Psoas muscle (tissue), 7 donors: ENCODE measurements at regions not wholly inside any gene's neighbourhood (a gene's known extent, or its start where the extent isn't known, plus 50 kb on each side); places are given as distances from the start of the nearest gene placed in this dataset.
"Not testable (repeated sequence)": the region's sequence is repeated elsewhere in the genome, so short reads cannot be mapped to it uniquely, and the experiment has no call there.

ENCODE experiments used
- ATAC-seq, 4 donors: fragments of 200-7000 bp; cut with Tn5 transposase; one replicate each; pipeline ENCODE4 v1.9.1; 2020; ENCODE audit warnings: moderate library complexity in 3 of 4, mild to moderate bottlenecking in 2 of 4
- DNase-seq, 2 donors: peaks; one replicate each; pipeline ENCODE4 v3.0.0-alpha.2; 2020
- H3K27ac ChIP-seq: fragments of 200-600 bp; one replicate; pipeline ENCODE4 v1.8.0; 2022
- H3K27me3 ChIP-seq, 3 donors: fragments of 200-600 bp in 1 of 3; one replicate each; pipeline versions ENCODE4 v1.6.1 to v1.8.0; 2013 to 2022; ENCODE audit warnings: low read length in 2 of 3, mild to moderate bottlenecking in 2 of 3, moderate library complexity in 1 of 3; ENCODE audit not compliant: insufficient read depth in 3 of 3
- H3K36me3 ChIP-seq, 2 donors: fragments of 200-600 bp in 1 of 2; one replicate each; pipeline versions ENCODE4 v1.6.1 to v1.8.0; 2013 to 2022; ENCODE audit warnings: low read depth in 1 of 2, mild to moderate bottlenecking in 1 of 2, moderate library complexity in 1 of 2; ENCODE audit not compliant: insufficient read depth in 1 of 2
- H3K4me1 ChIP-seq: fragments of 200-600 bp; one replicate; pipeline ENCODE4 v1.8.0; 2022
- H3K4me3 ChIP-seq: fragments of 200-600 bp; one replicate; pipeline ENCODE4 v1.8.0; 2022; ENCODE audit warnings: mild to moderate bottlenecking
- H3K9me3 ChIP-seq: fragments of 200-600 bp; one replicate; pipeline ENCODE4 v1.8.0; 2022
- CTCF ChIP-seq: fragments of 200-600 bp; IDR thresholded peaks from one replicate; pipeline ENCODE4 v1.8.0; 2022; ENCODE audit warnings: antibody characterized with exemption
- WGBS, 3 donors: extraction: QIAGEN DNeasy Blood & Tissue Kit; methylation state at CpG; one replicate each; pipeline versions ENCODE4 v1.1.6 to v1.1.7; 2013; 5-methylcytosine and 5-hydroxymethylcytosine counted together
- intact Hi-C, 2 donors: fragments of 100-400 bp; cut with DNase I; formaldehyde crosslinking; loops; one replicate each; pipeline versions ENCODE4 v1.11.0 to v1.14.2; 2022
- donor health status: healthy with polysubstance abuse.
- donor health status: DM: no; HTN: no; CAD: no; lungs with moderate emphysema.
- donor health status: Bipolar disorder and iron deficiency.
- donor health status: healthy.
- donor health status: DM: yes; HTN: yes; CAD: no.
- donor health status: DM: no; HTN: no; CAD: no.
- donor health status: DM: yes; HTN: yes; CAD: no.

GRCh38 chr17:33564146-33564545 is 271.1 kb upstream of the ASIC2 start:
- no peaks in the 10 kb centered on the region for H3K9me3 ChIP-seq
- WGBS, 3 donors, result 27 to 46% (median 38%) methylated on average over 3 of the region's 3 CpGs
- H3K4me3 ChIP-seq, result no peak overlapping the region
- TF ChIP-seq CTCF, result no peak
- intact Hi-C loops, result no loop called here
- no peaks in the 10 kb centered on the region for H3K27me3 ChIP-seq
- DNase-seq (no peak), ATAC-seq (no peak)
- H3K36me3 ChIP-seq, result no peaks in the 10 kb centered on the region
- no peak overlapping the region for H3K27ac ChIP-seq
- no peaks in the 10 kb centered on the region for H3K4me1 ChIP-seq

GRCh38 chr17:33567223-33567622 is 274.1 kb upstream of the ASIC2 start:
- no peak overlapping the region for H3K27ac ChIP-seq
- TF ChIP-seq CTCF, result no peak
- intact Hi-C loops, result no loop called here
- H3K27me3 ChIP-seq, result no peaks in the 10 kb centered on the region
- ATAC-seq (no peak), DNase-seq (no peak)
- no peaks in the 10 kb centered on the region for H3K36me3 ChIP-seq
- WGBS, 3 donors, result 77 to 81% (median 79%) methylated on average over 3 of the region's 3 CpGs
- H3K4me3 ChIP-seq, result no peak overlapping the region
- H3K9me3 ChIP-seq, result no peaks in the 10 kb centered on the region
- H3K4me1 ChIP-seq, result no peaks in the 10 kb centered on the region

DNA sequence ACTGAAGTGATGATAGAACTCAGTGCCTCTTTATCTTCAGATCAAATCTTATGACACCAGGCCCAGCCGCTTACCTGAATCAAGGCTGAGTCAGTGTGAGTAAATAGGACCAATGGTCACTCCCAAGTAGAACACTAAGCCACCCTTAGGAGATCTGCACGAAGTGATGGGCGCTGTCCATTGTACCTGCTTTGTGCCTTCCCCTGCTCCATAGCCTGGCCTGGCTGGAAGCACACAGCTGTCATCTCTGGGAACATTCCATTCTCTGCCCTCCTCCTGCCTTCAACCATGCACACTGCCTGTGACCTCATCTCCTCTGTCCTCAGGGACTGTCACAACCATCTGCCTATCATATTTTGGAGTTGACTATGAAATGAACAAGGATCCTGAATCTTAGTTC is 279.5 kb upstream of the ASIC2 start:
- 50 to 56% (median 55%) methylated on average over 3 of the region's 3 CpGs for WGBS, 3 donors
- Histone ChIP-seq H3K36me3 (no peaks in the 10 kb centered on the region), H3K4me1 (no peaks in the 10 kb centered on the region), H3K4me3 (no peak overlapping the region), H3K9me3 (no peaks in the 10 kb centered on the region), H3K27me3 (peaks cover 0 to 1% (median 0%) of the 10 kb centered on the region in 3 donors), H3K27ac (no peak overlapping the region)
- intact Hi-C loops, result no loop called here
- ATAC-seq (peak in 1 of 4 donors; percentile 86), DNase-seq (no peak)
- TF ChIP-seq CTCF, result no peak

DNA sequence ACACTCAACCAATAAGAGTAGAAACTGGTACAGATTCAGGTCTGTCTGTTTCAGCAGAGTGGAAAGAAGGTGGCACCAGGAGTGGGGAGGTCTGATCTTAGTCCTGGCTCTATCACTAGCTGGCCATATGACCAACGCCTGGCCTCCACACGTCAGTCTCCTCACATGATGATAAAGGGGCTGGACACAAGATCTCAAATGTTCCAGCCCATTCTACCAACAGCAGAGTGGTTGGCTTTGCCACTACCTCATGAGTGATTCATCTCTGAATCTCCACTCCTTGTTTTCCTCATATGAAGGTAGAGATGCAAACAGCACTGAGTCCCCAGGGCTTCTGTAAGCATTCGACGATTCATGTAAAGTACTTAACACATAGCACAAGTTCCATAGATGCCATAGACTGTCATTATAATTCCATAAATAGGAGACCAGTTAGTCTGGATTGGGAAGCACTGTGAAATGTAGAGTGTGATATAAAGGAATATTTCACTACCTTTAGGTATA is 281.9 kb upstream of the ASIC2 start:
- TF ChIP-seq CTCF, result no peak
- WGBS, 3 donors, result 70 to 75% (median 73%) methylated on average over 4 of the region's 4 CpGs

DNA sequence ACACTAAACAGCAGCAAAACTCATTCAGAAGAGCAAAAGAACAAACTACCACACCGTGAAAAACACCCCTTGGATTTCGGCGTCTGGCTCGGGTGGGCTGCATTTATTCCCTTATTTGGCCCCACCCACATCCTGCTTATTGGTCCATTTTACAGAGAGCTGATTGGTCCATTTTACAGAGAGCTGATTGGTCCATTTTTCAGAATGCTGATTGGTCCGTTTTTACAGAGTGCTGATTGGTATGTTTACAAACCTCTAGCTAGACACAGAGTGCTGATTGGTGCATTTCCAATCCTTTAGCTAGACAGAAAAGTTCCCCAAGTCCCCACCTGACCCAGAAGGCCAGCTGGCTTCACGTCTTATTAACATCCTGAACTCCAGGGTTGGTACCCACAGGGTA is 286.6 kb upstream of the ASIC2 start:
- WGBS, 3 donors, result 77 to 91% (median 89%) methylated on average over 6 of the region's 6 CpGs
- H3K4me3 ChIP-seq, H3K27ac ChIP-seq, H3K36me3 ChIP-seq, intact Hi-C loops, ATAC-seq, H3K27me3 ChIP-seq, H3K4me1 ChIP-seq, H3K9me3 ChIP-seq, DNase-seq: not testable (repeated sequence)

More for the DNA sequence above, 281.9 kb upstream of the ASIC2 start:
- H3K4me3 ChIP-seq, result no peak overlapping the region
- DNase-seq, result no peak
- no peaks in the 10 kb centered on the region for H3K36me3 ChIP-seq
- H3K4me1 ChIP-seq, result no peaks in the 10 kb centered on the region
- intact Hi-C loops, result no loop called here
- no peaks in the 10 kb centered on the region for H3K9me3 ChIP-seq
- H3K27me3 ChIP-seq, result peaks cover 0 to 4% (median 0%) of the 10 kb centered on the region in 3 donors
- ATAC-seq, result no peak
- no peak overlapping the region for H3K27ac ChIP-seq
